ENCODE measurements at regions not wholly inside any gene's neighbourhood (a gene's known extent, or its start where the extent isn't known, plus 50 kb on each side); places are given as distances from the start of the nearest gene placed in this dataset.

DNA sequence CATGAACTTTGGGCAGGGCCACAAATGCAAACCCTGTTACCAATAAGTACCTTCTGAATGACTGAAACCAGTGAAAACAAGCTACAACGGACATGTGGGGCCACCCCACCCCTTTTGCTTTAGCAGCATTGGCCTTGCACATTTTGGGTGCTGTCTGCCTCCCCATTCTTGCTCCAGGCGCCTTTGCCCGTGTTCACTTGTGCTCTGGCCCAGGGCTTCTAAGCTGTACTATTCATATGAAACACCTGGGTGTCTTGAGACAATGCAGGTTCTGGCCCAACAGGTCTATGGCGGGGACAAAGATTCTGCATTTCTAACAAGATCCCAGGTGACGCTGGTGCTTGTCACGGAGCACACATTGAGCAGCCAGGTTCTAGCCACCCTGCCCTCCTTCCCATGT lies 96.5 kb upstream of the SDK1 start:
- no peak for FAIRE-seq
- DNase-seq = peak in 1 of 5 donors; percentile 2
- intact Hi-C loops (cut with DNase I) = no loop called here
- Histone ChIP-seq H3K9ac (ENCODE audit: low read length in 3 of 3) (no peak overlapping the region), H3K4me3 (ENCODE audit: low read length in 3 of 3) (no peak overlapping the region), H3K36me3 (ENCODE audit: control insufficient read depth in 2 of 3, insufficient read depth in 3 of 3, low read length in 3 of 3) (no peaks in the 10 kb centered on the region), H3K27ac (ENCODE audit: low read depth in 2 of 2, low read length in 2 of 2) (no peak overlapping the region), H3K27me3 (ENCODE audit: control insufficient read depth, insufficient read depth, low read length) (no peaks in the 10 kb centered on the region), H3K9me3 (ENCODE audit: control insufficient read depth in 2 of 3, insufficient read depth in 1 of 3, low read length in 3 of 3) (peaks cover 0 to 3% (median 0%) of the 10 kb centered on the region in 3 donors), H3K4me1 (ENCODE audit: control insufficient read depth in 2 of 3, insufficient read depth in 2 of 3, low read depth in 1 of 3, low read length in 3 of 3) (no peaks in the 10 kb centered on the region)
- TF ChIP-seq, protein P1, sequence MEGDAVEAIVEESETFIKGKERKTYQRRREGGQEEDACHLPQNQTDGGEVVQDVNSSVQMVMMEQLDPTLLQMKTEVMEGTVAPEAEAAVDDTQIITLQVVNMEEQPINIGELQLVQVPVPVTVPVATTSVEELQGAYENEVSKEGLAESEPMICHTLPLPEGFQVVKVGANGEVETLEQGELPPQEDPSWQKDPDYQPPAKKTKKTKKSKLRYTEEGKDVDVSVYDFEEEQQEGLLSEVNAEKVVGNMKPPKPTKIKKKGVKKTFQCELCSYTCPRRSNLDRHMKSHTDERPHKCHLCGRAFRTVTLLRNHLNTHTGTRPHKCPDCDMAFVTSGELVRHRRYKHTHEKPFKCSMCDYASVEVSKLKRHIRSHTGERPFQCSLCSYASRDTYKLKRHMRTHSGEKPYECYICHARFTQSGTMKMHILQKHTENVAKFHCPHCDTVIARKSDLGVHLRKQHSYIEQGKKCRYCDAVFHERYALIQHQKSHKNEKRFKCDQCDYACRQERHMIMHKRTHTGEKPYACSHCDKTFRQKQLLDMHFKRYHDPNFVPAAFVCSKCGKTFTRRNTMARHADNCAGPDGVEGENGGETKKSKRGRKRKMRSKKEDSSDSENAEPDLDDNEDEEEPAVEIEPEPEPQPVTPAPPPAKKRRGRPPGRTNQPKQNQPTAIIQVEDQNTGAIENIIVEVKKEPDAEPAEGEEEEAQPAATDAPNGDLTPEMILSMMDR (IDR thresholded peaks at IDR 0.05; ENCODE audit: borderline replicate concordance, extremely low read depth, insufficient read depth) = no peak

DNA sequence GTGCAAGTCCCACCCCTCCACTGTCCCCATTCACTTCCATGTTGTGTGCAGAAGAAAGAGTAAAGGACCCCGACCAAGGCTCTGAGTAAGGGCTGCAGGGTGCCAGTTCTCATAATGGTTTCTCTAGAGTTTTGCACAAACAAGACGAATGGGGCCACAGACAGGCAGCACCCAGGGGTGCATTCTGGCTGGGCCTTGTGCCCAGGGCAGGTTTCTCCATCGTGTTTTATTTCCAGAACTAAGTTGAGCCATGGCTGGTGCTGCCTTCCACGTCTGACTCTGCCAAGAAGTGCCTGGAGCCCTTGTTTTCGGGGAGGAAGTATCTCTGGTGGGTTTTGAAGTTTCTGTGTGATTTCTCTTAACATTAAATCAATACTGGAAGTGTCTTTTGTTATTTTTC lies 95.0 kb upstream of the SDK1 start:
- Histone ChIP-seq H3K27ac (ENCODE audit: low read depth in 2 of 2, low read length in 2 of 2) (no peak overlapping the region), H3K9ac (ENCODE audit: low read length in 3 of 3) (no peak overlapping the region), H3K36me3 (ENCODE audit: control insufficient read depth in 2 of 3, insufficient read depth in 3 of 3, low read length in 3 of 3) (no peaks in the 10 kb centered on the region), H3K9me3 (ENCODE audit: control insufficient read depth in 2 of 3, insufficient read depth in 1 of 3, low read length in 3 of 3) (no peaks in the 10 kb centered on the region), H3K4me3 (ENCODE audit: low read length in 3 of 3) (no peak overlapping the region), H3K27me3 (ENCODE audit: control insufficient read depth, insufficient read depth, low read length) (no peaks in the 10 kb centered on the region), H3K4me1 (ENCODE audit: control insufficient read depth in 2 of 3, insufficient read depth in 2 of 3, low read depth in 1 of 3, low read length in 3 of 3) (no peaks in the 10 kb centered on the region)
- no peak for FAIRE-seq
- intact Hi-C loops (cut with DNase I) = no loop called here
- TF ChIP-seq, protein P1 (IDR thresholded peaks at IDR 0.05; ENCODE audit: borderline replicate concordance, extremely low read depth, insufficient read depth) = no peak
- DNase-seq = no peak

DNA sequence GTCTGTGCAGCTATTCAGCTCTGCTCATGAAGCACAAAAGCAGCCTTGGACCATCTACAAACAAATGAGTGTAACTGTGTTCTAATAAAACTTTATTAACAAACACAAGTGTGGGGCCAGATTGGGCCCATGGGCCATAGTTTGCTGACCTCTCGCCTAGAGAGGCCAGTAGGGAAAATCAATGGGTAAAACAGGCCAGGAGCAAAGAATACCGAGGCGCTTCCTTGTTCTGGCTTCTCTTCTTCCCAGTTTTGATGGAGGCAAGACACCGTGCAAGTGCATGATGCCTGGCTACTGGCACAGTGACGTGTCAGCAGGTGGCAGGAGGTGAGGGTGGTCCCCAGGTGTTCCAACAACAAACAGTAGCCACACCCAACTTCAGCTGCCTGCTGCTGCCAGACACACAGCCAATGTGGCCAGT lies 94.3 kb upstream of the SDK1 start:
- DNase-seq (peak in 1 of 5 donors; percentile 1), FAIRE-seq (no peak)
- H3K36me3 ChIP-seq (ENCODE audit: control insufficient read depth in 2 of 3, insufficient read depth in 3 of 3, low read length in 3 of 3) = no peaks in the 10 kb centered on the region
- intact Hi-C loops (cut with DNase I) = no loop called here
- H3K9ac ChIP-seq (ENCODE audit: low read length in 3 of 3) = no peak overlapping the region
- H3K27ac ChIP-seq (ENCODE audit: low read depth in 2 of 2, low read length in 2 of 2) = no peak overlapping the region
- TF ChIP-seq, protein P1 (IDR thresholded peaks at IDR 0.05; ENCODE audit: borderline replicate concordance, extremely low read depth, insufficient read depth) = no peak
- no peak overlapping the region for H3K4me3 ChIP-seq (ENCODE audit: low read length in 3 of 3)
- H3K9me3 ChIP-seq (ENCODE audit: control insufficient read depth in 2 of 3, insufficient read depth in 1 of 3, low read length in 3 of 3) = no peaks in the 10 kb centered on the region
- H3K27me3 ChIP-seq (ENCODE audit: control insufficient read depth, insufficient read depth, low read length) = no peaks in the 10 kb centered on the region
- no peaks in the 10 kb centered on the region for H3K4me1 ChIP-seq (ENCODE audit: control insufficient read depth in 2 of 3, insufficient read depth in 2 of 3, low read depth in 1 of 3, low read length in 3 of 3)

DNA sequence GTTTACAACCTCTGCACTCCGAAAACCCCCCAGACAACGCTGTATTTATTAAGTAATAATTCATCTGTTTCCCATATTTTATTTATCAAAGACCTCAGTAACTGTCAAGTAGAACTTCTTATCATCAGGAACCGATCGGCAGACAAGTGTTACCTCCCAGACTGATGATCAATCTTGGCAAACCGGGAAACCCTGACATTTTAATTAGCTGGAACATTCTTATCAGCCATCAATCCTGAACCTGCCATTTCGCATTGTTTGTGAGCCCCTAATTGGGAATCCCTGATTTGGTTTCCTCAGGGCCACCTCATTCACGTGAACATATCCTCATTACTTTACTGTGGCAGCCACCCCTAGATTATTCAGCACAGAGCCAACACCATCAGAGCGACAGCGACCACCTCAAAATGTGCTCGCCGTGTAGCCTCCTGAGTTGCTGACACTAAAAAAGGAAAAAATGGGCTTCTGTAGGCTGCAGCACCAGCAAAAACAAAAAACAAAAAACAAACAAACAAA lies 93.6 kb upstream of the SDK1 start:
- peak in 1 of 5 donors; percentile 3 for DNase-seq
- H3K27me3 ChIP-seq (ENCODE audit: control insufficient read depth, insufficient read depth, low read length) = no peaks in the 10 kb centered on the region

More for the DNA sequence above, 93.6 kb upstream of the SDK1 start:
- intact Hi-C loops (cut with DNase I) = no loop called here
- Histone ChIP-seq H3K9me3 (ENCODE audit: control insufficient read depth in 2 of 3, insufficient read depth in 1 of 3, low read length in 3 of 3) (no peaks in the 10 kb centered on the region), H3K4me3 (ENCODE audit: low read length in 3 of 3) (no peak overlapping the region), H3K4me1 (ENCODE audit: control insufficient read depth in 2 of 3, insufficient read depth in 2 of 3, low read depth in 1 of 3, low read length in 3 of 3) (no peaks in the 10 kb centered on the region), H3K27ac (ENCODE audit: low read depth in 2 of 2, low read length in 2 of 2) (no peak overlapping the region), H3K36me3 (ENCODE audit: control insufficient read depth in 2 of 3, insufficient read depth in 3 of 3, low read length in 3 of 3) (no peaks in the 10 kb centered on the region), H3K9ac (ENCODE audit: low read length in 3 of 3) (no peak overlapping the region)
- TF ChIP-seq, protein P1 (IDR thresholded peaks at IDR 0.05; ENCODE audit: borderline replicate concordance, extremely low read depth, insufficient read depth) = no peak
- FAIRE-seq = no peak

All from kidney (tissue), 13 donors.